ENCODE measurements at regions not wholly inside any gene's neighbourhood (a gene's known extent, or its start where the extent isn't known, plus 50 kb on each side); places are given as distances from the start of the nearest gene placed in this dataset.
"Not testable (repeated sequence)": the region's sequence is repeated elsewhere in the genome, so short reads cannot be mapped to it uniquely, and the experiment has no call there.

DNA sequence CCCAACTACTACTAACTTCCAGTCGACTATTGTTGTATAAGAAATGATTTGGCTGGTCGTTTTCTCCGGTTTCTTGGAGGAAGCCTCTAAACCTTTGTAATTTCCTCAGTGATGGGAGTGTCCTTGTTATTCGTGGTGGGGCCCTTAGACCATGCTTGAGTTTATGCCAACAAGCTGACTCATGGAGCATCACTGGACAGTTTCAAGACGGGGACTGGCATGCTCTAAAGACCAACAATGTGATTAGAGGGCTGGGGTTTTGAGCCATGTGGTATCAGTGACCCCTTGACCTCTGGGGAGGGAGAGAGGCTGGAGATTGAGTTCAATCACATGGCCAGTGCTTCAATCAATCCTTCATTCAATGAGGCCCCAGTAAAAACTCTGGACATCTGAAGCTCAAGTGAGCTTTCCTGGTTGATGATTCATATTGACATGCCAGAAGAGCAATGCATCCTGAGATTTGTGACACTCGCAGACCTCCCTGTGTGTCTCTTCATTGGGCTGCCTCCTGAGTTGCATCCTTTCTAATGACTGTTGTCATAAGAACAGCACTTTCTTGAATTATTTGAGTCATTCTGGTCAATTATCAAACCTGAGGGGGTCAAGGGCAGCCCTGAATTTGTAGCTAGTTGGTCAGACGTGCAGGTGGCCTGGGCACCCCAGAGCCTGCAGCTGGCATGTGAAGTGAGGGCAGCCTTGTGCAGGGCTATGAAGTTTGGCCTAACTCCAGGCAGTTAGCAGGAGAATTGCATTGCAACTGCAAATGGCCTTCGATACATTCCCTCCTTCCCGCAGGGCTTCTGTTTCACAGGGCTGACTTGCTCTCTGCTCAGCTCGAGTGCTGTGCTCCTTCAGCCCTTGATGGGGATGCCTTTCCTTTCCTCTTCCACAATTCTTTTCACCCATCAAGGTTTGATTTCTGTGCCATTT lies 246.5 kb downstream of the FGF9 start:
- H3K27me3 Mint-ChIP-seq (ENCODE audit: low read depth) = peaks cover 3% of the 10 kb centered on the region
- no peaks in the 10 kb centered on the region for H3K36me3 Mint-ChIP-seq (ENCODE audit: low read depth)
- H3K9me3 Mint-ChIP-seq = no peaks in the 10 kb centered on the region
- peaks cover 9% of the 10 kb centered on the region for H3K4me1 Mint-ChIP-seq
- TF ChIP-seq, protein P1, sequence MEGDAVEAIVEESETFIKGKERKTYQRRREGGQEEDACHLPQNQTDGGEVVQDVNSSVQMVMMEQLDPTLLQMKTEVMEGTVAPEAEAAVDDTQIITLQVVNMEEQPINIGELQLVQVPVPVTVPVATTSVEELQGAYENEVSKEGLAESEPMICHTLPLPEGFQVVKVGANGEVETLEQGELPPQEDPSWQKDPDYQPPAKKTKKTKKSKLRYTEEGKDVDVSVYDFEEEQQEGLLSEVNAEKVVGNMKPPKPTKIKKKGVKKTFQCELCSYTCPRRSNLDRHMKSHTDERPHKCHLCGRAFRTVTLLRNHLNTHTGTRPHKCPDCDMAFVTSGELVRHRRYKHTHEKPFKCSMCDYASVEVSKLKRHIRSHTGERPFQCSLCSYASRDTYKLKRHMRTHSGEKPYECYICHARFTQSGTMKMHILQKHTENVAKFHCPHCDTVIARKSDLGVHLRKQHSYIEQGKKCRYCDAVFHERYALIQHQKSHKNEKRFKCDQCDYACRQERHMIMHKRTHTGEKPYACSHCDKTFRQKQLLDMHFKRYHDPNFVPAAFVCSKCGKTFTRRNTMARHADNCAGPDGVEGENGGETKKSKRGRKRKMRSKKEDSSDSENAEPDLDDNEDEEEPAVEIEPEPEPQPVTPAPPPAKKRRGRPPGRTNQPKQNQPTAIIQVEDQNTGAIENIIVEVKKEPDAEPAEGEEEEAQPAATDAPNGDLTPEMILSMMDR (IDR thresholded peaks at IDR 0.05; ENCODE audit: unreplicated experiment in 3 of 3) = no peak
- no peak overlapping the region for H3K4me3 Mint-ChIP-seq
- H3K27ac Mint-ChIP-seq = no peak overlapping the region

DNA sequence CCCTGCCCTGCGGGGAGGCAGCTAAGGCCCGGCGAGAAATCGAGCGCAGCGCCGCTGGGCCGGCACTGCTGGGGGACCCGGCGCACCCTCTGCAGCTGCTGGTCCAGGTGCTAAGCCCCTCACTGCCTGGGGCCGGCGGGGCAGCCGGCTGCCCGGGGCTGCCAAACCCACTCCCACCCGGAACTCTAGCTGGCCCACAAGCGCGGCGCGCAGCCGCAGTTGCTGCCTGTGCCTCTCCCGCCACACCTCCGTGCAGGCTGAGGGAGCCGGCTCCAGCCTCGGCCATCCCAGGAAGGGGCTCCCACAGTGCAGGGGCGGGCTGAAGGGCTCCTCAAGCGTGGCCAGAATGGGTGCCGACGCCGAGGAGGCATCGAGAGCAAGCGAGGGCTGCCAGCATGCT lies 249.9 kb downstream of the FGF9 start:
- H3K4me3 Mint-ChIP-seq; H3K9me3 Mint-ChIP-seq; H3K36me3 Mint-ChIP-seq (ENCODE audit: low read depth); H3K4me1 Mint-ChIP-seq; H3K27me3 Mint-ChIP-seq (ENCODE audit: low read depth); H3K27ac Mint-ChIP-seq: not testable (repeated sequence)

DNA sequence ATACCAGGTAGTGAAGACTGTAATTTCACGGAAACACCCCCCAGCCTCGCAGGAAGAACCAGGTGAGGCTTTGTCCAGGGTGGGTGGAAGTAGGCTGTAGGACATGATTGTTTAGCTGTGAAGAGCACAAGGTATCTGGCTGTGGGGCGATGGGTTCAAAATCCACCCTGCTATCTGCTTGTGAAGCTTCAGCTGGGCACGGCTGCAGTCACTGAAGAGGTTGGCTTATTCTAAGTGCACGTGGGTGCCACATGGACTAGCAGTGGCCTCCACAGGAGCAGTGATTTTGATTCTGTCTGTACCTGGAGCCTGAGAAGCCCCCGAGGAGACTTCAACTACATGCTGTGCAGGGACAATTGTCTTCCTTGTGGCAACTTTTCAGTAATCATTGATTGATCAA lies 254.1 kb downstream of the FGF9 start:
- no peaks in the 10 kb centered on the region for H3K4me1 Mint-ChIP-seq
- no peaks in the 10 kb centered on the region for H3K36me3 Mint-ChIP-seq (ENCODE audit: low read depth)
- no peak overlapping the region for H3K4me3 Mint-ChIP-seq
- no peaks in the 10 kb centered on the region for H3K9me3 Mint-ChIP-seq
- TF ChIP-seq, protein P1 (IDR thresholded peaks at IDR 0.05; ENCODE audit: unreplicated experiment in 3 of 3) = no peak
- no peak overlapping the region for H3K27ac Mint-ChIP-seq
- peaks cover 5% of the 10 kb centered on the region for H3K27me3 Mint-ChIP-seq (ENCODE audit: low read depth)

DNA sequence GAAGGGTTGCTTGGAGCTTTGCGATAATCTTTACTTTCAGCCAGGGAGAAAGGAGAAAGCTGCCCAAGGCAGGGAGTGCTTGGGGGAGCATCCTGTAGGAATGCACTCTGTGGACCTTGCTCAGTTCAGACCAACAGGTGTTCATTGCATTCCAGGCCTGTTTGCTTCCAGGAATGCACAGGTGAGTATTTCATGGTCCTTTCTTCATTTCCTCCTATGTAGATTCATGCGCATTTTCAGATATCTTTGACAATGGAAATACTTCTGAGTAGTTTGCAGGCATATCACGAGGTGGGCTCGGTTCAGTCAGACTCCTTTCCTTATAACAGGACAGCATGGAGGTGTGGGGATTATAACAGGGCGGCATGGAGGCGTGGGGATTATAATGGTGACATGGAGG lies 254.8 kb downstream of the FGF9 start:
- no peaks in the 10 kb centered on the region for H3K9me3 Mint-ChIP-seq

DNA sequence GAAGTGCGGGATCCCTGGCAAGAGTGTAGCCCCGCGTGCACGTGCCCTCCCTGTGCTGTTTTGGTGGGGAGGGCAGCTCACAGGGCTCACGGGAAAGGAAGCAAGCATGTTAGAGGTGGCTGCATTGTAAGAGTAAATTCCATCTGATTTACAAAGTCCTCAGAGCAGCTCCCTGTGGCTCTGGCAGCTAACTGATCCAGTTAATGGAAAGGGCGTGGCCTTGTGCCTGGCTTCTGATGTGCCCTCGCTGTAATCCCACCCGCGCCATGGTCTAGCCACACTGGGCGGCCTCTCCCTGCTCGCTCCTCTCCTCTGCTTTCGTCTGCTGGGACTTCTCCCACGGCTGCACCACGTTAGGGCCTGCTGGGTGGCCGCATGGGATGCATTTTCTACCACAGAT lies 258.5 kb downstream of the FGF9 start:
- Mint-ChIP-seq H3K4me3 (no peak overlapping the region), H3K27ac (no peak overlapping the region), H3K9me3 (no peaks in the 10 kb centered on the region), H3K4me1 (no peaks in the 10 kb centered on the region), H3K27me3 (ENCODE audit: low read depth) (peaks cover 5% of the 10 kb centered on the region), H3K36me3 (ENCODE audit: low read depth) (no peaks in the 10 kb centered on the region)
- TF ChIP-seq, protein P1 (IDR thresholded peaks at IDR 0.05; ENCODE audit: unreplicated experiment in 3 of 3) = no peak

More for the DNA sequence above, 254.8 kb downstream of the FGF9 start:
- no peaks in the 10 kb centered on the region for H3K36me3 Mint-ChIP-seq (ENCODE audit: low read depth)
- H3K4me3 Mint-ChIP-seq = no peak overlapping the region
- H3K27ac Mint-ChIP-seq = no peak overlapping the region
- H3K27me3 Mint-ChIP-seq (ENCODE audit: low read depth) = peaks cover 5% of the 10 kb centered on the region
- no peaks in the 10 kb centered on the region for H3K4me1 Mint-ChIP-seq
- TF ChIP-seq, protein P1 (IDR thresholded peaks at IDR 0.05; ENCODE audit: unreplicated experiment in 3 of 3) = no peak

DNA sequence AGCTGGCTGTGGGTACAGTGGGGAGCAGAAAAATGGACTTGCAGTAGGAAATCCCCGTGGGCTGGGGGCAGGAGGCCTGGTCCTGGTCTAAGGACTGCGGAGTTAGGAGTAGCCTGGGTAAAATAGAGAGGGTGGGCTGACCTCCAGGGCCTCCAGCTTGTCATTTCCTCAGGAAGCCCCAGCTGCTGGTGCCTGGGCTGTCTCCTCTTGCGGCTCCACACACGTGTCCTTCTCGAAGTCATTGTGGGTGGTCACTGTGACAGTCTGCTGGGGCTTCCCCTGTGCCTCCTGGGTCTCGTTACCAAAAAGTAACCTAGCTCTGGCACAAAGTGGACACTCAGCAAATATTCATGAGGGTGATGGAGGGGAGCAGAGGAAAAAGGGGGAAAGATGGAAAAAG lies 259.7 kb downstream of the FGF9 start:
- TF ChIP-seq, protein P1 (IDR thresholded peaks at IDR 0.05; ENCODE audit: unreplicated experiment in 3 of 3) = no peak
- Mint-ChIP-seq H3K36me3 (ENCODE audit: low read depth) (no peaks in the 10 kb centered on the region), H3K27ac (peak overlapping the region in 1 of 3 experiments; percentile 36), H3K9me3 (no peaks in the 10 kb centered on the region), H3K4me1 (no peaks in the 10 kb centered on the region), H3K27me3 (ENCODE audit: low read depth) (peaks cover 5% of the 10 kb centered on the region), H3K4me3 (no peak overlapping the region)

All from nephron (organoid).